ENCODE measurements at regions not wholly inside any gene's neighbourhood (a gene's known extent, or its start where the extent isn't known, plus 50 kb on each side); places are given as distances from the start of the nearest gene placed in this dataset.

GRCh38 chr21:22903851-22904250 is 1905.6 kb downstream of the NCAM2 start:
- H3K4me1 ChIP-seq (ENCODE audit: control insufficient read depth in 1 of 2, insufficient read depth in 2 of 2, low read length in 2 of 2), result no peaks in the 10 kb centered on the region
- no peaks in the 10 kb centered on the region for H3K27me3 ChIP-seq (ENCODE audit: control insufficient read depth in 2 of 2, insufficient read depth in 2 of 2, low read length in 2 of 2)
- Mint-ChIP-seq H3K9me3 (peaks cover 0 to 8% (median 0%) of the 10 kb centered on the region in 7 donors), H3K27ac (no peak overlapping the region), H3K4me1 (no peaks in the 10 kb centered on the region), H3K27me3 (ENCODE audit: low read depth in 3 of 3) (no peaks in the 10 kb centered on the region), H3K36me3 (no peaks in the 10 kb centered on the region), H3K4me3 (no peak overlapping the region)
- TF ChIP-seq CTCF (IDR thresholded peaks at IDR 0.05), result no peak
- no peaks in the 10 kb centered on the region for H3K79me2 ChIP-seq (ENCODE audit: insufficient read depth, low read length)
- no peak overlapping the region for H3K27ac ChIP-seq (ENCODE audit: low read depth in 1 of 2, low read length in 2 of 2)
- no peak overlapping the region for H2AFZ ChIP-seq (ENCODE audit: insufficient read depth, low read depth, low read length, poor library complexity, severe bottlenecking)
- H3K36me3 ChIP-seq (replicated peaks in 1 of 2; ENCODE audit: control insufficient read depth in 1 of 2, insufficient read depth in 2 of 2, low read length in 2 of 2), result no peaks in the 10 kb centered on the region
- no peak for DNase-seq
- no peak overlapping the region for H3K4me3 ChIP-seq (replicated peaks in 1 of 3; ENCODE audit: low read depth in 2 of 3, low read length in 3 of 3)
- H3K9me3 ChIP-seq (replicated peaks in 1 of 2; ENCODE audit: control insufficient read depth in 1 of 2, insufficient read depth in 1 of 2, low read length in 2 of 2), result peaks cover 0 to 6% of the 10 kb centered on the region in 2 donors
- H3K9ac ChIP-seq (ENCODE audit: insufficient read depth, low read length, poor library complexity, severe bottlenecking), result no peak overlapping the region
- no peaks in the 10 kb centered on the region for H4K20me1 ChIP-seq (ENCODE audit: insufficient read depth, low read length)
- intact Hi-C loops (cut with micrococcal nuclease), result no loop called here
- H3K4me2 ChIP-seq (replicated peaks; ENCODE audit: extremely low read depth, low read length, poor library complexity, severe bottlenecking), result no peak overlapping the region

- Histone ChIP-seq H3K4me3 (replicated peaks in 1 of 3; ENCODE audit: low read depth in 2 of 3, low read length in 3 of 3) (no peak overlapping the region), H3K4me2 (replicated peaks; ENCODE audit: extremely low read depth, low read length, poor library complexity, severe bottlenecking) (no peak overlapping the region), H3K36me3 (replicated peaks in 1 of 2; ENCODE audit: control insufficient read depth in 1 of 2, insufficient read depth in 2 of 2, low read length in 2 of 2) (no peaks in the 10 kb centered on the region), H3K9ac (ENCODE audit: insufficient read depth, low read length, poor library complexity, severe bottlenecking) (no peak overlapping the region), H3K27ac (ENCODE audit: low read depth in 1 of 2, low read length in 2 of 2) (no peak overlapping the region), H3K27me3 (ENCODE audit: control insufficient read depth in 2 of 2, insufficient read depth in 2 of 2, low read length in 2 of 2) (no peaks in the 10 kb centered on the region), H4K20me1 (ENCODE audit: insufficient read depth, low read length) (no peaks in the 10 kb centered on the region), H2AFZ (ENCODE audit: insufficient read depth, low read depth, low read length, poor library complexity, severe bottlenecking) (no peak overlapping the region), H3K9me3 (replicated peaks in 1 of 2; ENCODE audit: control insufficient read depth in 1 of 2, insufficient read depth in 1 of 2, low read length in 2 of 2) (peaks cover 0 to 6% of the 10 kb centered on the region in 2 donors), H3K79me2 (ENCODE audit: insufficient read depth, low read length) (no peaks in the 10 kb centered on the region), H3K4me1 (ENCODE audit: control insufficient read depth in 1 of 2, insufficient read depth in 2 of 2, low read length in 2 of 2) (no peaks in the 10 kb centered on the region)
- Mint-ChIP-seq H3K36me3 (no peaks in the 10 kb centered on the region), H3K27me3 (ENCODE audit: low read depth in 3 of 3) (no peaks in the 10 kb centered on the region), H3K4me1 (no peaks in the 10 kb centered on the region), H3K4me3 (no peak overlapping the region), H3K9me3 (peaks cover 0 to 8% (median 0%) of the 10 kb centered on the region in 7 donors), H3K27ac (no peak overlapping the region)
- no CpG with 5 or more reads among the region's 4 CpGs for WGBS (ENCODE audit: insufficient coverage)
- no peak for TF ChIP-seq CTCF (IDR thresholded peaks at IDR 0.05)
- DNase-seq, result no peak
- intact Hi-C loops (cut with micrococcal nuclease), result no loop called here
Observed at GRCh38 chr21:22904385-22904784, 1906.2 kb downstream of the NCAM2 start.
